GM12878 (cell line): ENCODE measurements at regions not wholly inside any gene's neighbourhood (a gene's known extent, or its start where the extent isn't known, plus 50 kb on each side); places are given as distances from the start of the nearest gene placed in this dataset.

Experiments
- ATAC-seq: fragments of 200-7000 bp; cut with Tn5 transposase; 3 replicates; pipeline ENCODE4 v1.9.1; 2020; ENCODE audit warnings: mild to moderate bottlenecking, moderate library complexity
- BruUV-seq: library from RNA; stranded (reverse); fragments of 400-500 nt; replicated peaks from 2 replicates; lab custom pipeline; 2021; lab: Mats Ljungman, UMichigan
- CTCF ChIA-PET: fragments of 300-600 bp; sonication (Branson Sonifier 250); formaldehyde crosslinking; extraction: SDS; loops from one replicate; lab custom pipeline; 2021; ENCODE audit warnings: inconsistent platforms; lab: Yijun Ruan, JAX
- POLR2A ChIA-PET: fragments of 350-600 bp; formaldehyde crosslinking; extraction: SDS; loops from one replicate; lab custom pipeline; 2021; ENCODE audit warnings: inconsistent platforms; lab: Charles Lee
- RAD21 ChIA-PET: fragments of 300-600 bp; sonication (Branson Sonifier 250); formaldehyde crosslinking; loops from one replicate; lab custom pipeline; 2023; ENCODE audit warnings: antibody characterized with exemption; ENCODE audit not compliant: unreplicated experiment; lab: Charles Lee
- SMC1A ChIA-PET: fragments of 300-600 bp; sonication (Branson Sonifier 250); formaldehyde crosslinking; loops from one replicate; lab custom pipeline; 2023; ENCODE audit not compliant: unreplicated experiment, uncharacterized antibody; lab: Charles Lee
- DNase-seq: peaks from one replicate; pipeline ENCODE4 v3.0.0-alpha.2; 2011; ENCODE audit warnings: low read depth, low spot score
- FAIRE-seq: peaks from 3 replicates; lab custom pipeline; 2011; peaks lifted over from hg19 to GRCh38; lab: Jason Lieb, UNC
- H2AFZ ChIP-seq: 2 replicates; pipeline ENCODE4 v1.6.0; 2011; ENCODE audit warnings: low read depth, low read length, control low read depth; ENCODE audit not compliant: control insufficient read depth
- H3K27ac ChIP-seq: 2 replicates; pipeline ENCODE4 v1.5.1; 2011; ENCODE audit warnings: control low read depth; ENCODE audit not compliant: control insufficient read depth, insufficient read depth
- H3K27me3 ChIP-seq, 2 experiments: replicated peaks in 1 of 2; 2 replicates each; pipeline versions ENCODE4 v1.6.0 to v1.6.1; 2011; ENCODE audit warnings: low read length in 1 of 2; ENCODE audit not compliant: control insufficient read depth in 2 of 2, insufficient read depth in 2 of 2
- H3K36me3 ChIP-seq, 2 experiments: 2 replicates each; pipeline ENCODE4 v1.5.1; 2011; ENCODE audit warnings: low read length in 1 of 2; ENCODE audit not compliant: control insufficient read depth in 2 of 2, insufficient read depth in 2 of 2
- H3K4me1 ChIP-seq: 2 replicates; pipeline ENCODE4 v1.6.1; 2011; ENCODE audit warnings: mild to moderate bottlenecking, low read length, moderate library complexity, mixed read lengths; ENCODE audit not compliant: control insufficient read depth, insufficient read depth
- H3K4me2 ChIP-seq: 2 replicates; pipeline ENCODE4 v1.6.0; 2011; ENCODE audit warnings: control low read depth; ENCODE audit not compliant: control insufficient read depth, insufficient read depth
- H3K4me3 ChIP-seq: fragments of 200-600 bp; sonication (generic); 2 replicates; pipeline ENCODE4 v1.5.1; 2016
- H3K79me2 ChIP-seq: 2 replicates; pipeline ENCODE4 v1.6.0; 2011; ENCODE audit warnings: low read length; ENCODE audit not compliant: control insufficient read depth, insufficient read depth
- H3K9ac ChIP-seq: 2 replicates; pipeline ENCODE4 v1.8.0; 2011; ENCODE audit warnings: low read length, control low read depth, mixed read lengths; ENCODE audit not compliant: control insufficient read depth, insufficient read depth
- H3K9me3 ChIP-seq: replicated peaks from 3 replicates; pipeline ENCODE4 v1.5.1; 2011; ENCODE audit warnings: mild to moderate bottlenecking, low read length; ENCODE audit not compliant: control insufficient read depth, insufficient read depth
- H4K20me1 ChIP-seq: 2 replicates; pipeline ENCODE4 v1.6.0; 2011; ENCODE audit not compliant: control insufficient read depth, insufficient read depth
- BRCA1 ChIP-seq: IDR thresholded peaks from 2 replicates; pipeline ENCODE4 v1.6.1; 2011; ENCODE audit warnings: low read depth, low read length, improper control_type of control experiment
- CHD1 ChIP-seq: IDR thresholded peaks from 2 replicates; pipeline ENCODE4 v1.6.1; 2012; ENCODE audit warnings: low read depth, low read length, improper control_type of control experiment
- CHD4 ChIP-seq: fragments of 200-600 bp; sonication (generic); IDR thresholded peaks from 2 replicates; pipeline ENCODE4 v1.6.1; 2016; ENCODE audit warnings: mild to moderate bottlenecking
- MYB ChIP-seq: fragments of 150-350 bp; IDR thresholded peaks from 2 replicates; pipeline ENCODE4 v1.6.1; 2014; ENCODE audit warnings: mild to moderate bottlenecking, low read depth, low read length, borderline replicate concordance
- PAX5 ChIP-seq: IDR thresholded peaks from 2 replicates; pipeline ENCODE4 v1.6.1; 2011; ENCODE audit warnings: low read depth, low read length, borderline replicate concordance
- SP1 ChIP-seq: IDR thresholded peaks from one replicate; pipeline ENCODE4 v1.6.1; 2011; ENCODE audit warnings: low read depth, low read length
- SREBF1 ChIP-seq: IDR thresholded peaks from 2 replicates; pipeline ENCODE4 v1.6.1; 2012; ENCODE audit warnings: mild to moderate bottlenecking, low read length
- TCF7 ChIP-seq: IDR thresholded peaks from 2 replicates; pipeline ENCODE4 v1.6.1; 2014; ENCODE audit warnings: antibody characterized with exemption, borderline replicate concordance
- WGBS: methylation state at CpG from one replicate; pipeline ENCODE4 v1.1.6; 2016; ENCODE audit warnings: low lambda C conversion rate; ENCODE audit not compliant: insufficient replicate concordance, insufficient coverage; ENCODE audit errors: missing lambda C conversion rate; 5-methylcytosine and 5-hydroxymethylcytosine counted together
- in situ Hi-C: fragments of 300-500 bp; cut with MboI; formaldehyde crosslinking; loops from 9 replicates; pipeline ENCODE4 v1.14.3; 2018; ENCODE audit warnings: mixed read lengths
- intact Hi-C: fragments of 100-400 bp; cut with micrococcal nuclease; formaldehyde crosslinking; loops from one replicate; pipeline ENCODE4 v1.14.2; 2022; ENCODE audit not compliant: unreplicated experiment
- TF ChIP-seq, protein P1 (sequence below): fragments of 450-650 bp; formaldehyde crosslinking; IDR thresholded peaks from 2 replicates; pipeline ENCODE4 v1.4.0; 2022; ENCODE audit warnings: mild to moderate bottlenecking, moderate library complexity

GRCh38 chr2:129152514-129152913, 827.0 kb upstream of the RAB6C start:
- FAIRE-seq (no peak), ATAC-seq (peak; percentile 65), DNase-seq (no peak)
- H3K36me3 ChIP-seq, result no peaks in the 10 kb centered on the region
- peaks cover 2% of the 10 kb centered on the region; the same call in 1 of the 3 replicates for H3K9me3 ChIP-seq
- no peak overlapping the region for H3K4me3 ChIP-seq
- SMC1A ChIA-PET, result interaction anchor here (0.9 to 1.2 kb wide), 2 partner anchors 33 to 38 kb away, joined by 3 read pairs; no protein-coding TSS in a partner anchor
- intact Hi-C loops, result no loop called here
- RAD21 ChIA-PET, result no interaction called here
- no peaks in the 10 kb centered on the region for H3K79me2 ChIP-seq
- in situ Hi-C loops, result no loop called here
- 85% methylated on average over 1 of the region's 1 CpG for WGBS
- H3K9ac ChIP-seq, result no peak overlapping the region
- no peaks in the 10 kb centered on the region for H4K20me1 ChIP-seq
- CTCF ChIA-PET, result no interaction called here
- H3K4me1 ChIP-seq, result no peaks in the 10 kb centered on the region
- H2AFZ ChIP-seq, result no peak overlapping the region
- POLR2A ChIA-PET, result no interaction called here
- no peak overlapping the region for H3K27ac ChIP-seq
- TF ChIP-seq PAX5 (no peak), TCF7 (no peak), BRCA1 (no peak), CHD1 (no peak), SREBF1 (no peak), MYB (no peak), SP1 (no peak), CHD4 (no peak)
- TF ChIP-seq, protein P1, sequence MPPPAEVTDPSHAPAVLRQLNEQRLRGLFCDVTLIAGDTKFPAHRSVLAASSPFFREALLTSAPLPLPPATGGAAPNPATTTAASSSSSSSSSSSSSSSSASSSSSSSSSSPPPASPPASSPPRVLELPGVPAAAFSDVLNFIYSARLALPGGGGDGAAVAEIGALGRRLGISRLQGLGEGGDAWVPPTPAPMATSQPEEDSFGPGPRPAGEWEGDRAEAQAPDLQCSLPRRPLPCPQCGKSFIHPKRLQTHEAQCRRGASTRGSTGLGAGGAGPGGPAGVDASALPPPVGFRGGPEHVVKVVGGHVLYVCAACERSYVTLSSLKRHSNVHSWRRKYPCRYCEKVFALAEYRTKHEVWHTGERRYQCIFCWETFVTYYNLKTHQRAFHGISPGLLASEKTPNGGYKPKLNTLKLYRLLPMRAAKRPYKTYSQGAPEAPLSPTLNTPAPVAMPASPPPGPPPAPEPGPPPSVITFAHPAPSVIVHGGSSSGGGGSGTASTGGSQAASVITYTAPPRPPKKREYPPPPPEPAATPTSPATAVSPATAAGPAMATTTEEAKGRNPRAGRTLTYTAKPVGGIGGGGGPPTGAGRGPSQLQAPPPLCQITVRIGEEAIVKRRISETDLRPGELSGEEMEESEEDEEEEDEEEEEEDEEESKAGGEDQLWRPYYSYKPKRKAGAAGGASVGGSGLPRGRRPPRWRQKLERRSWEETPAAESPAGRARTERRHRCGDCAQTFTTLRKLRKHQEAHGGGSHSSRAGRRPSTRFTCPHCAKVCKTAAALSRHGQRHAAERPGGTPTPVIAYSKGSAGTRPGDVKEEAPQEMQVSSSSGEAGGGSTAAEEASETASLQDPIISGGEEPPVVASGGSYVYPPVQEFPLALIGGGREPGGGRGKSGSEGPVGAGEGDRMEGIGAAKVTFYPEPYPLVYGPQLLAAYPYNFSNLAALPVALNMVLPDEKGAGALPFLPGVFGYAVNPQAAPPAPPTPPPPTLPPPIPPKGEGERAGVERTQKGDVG (CRISPR knock-in tag), result no peak
- BruUV-seq, result no TSS peak
- H3K4me2 ChIP-seq, result no peak overlapping the region
- H3K27me3 ChIP-seq, result no peaks in the 10 kb centered on the region
